ENCODE measurements at regions not wholly inside any gene's neighbourhood (a gene's known extent, or its start where the extent isn't known, plus 50 kb on each side); places are given as distances from the start of the nearest gene placed in this dataset.

DNA sequence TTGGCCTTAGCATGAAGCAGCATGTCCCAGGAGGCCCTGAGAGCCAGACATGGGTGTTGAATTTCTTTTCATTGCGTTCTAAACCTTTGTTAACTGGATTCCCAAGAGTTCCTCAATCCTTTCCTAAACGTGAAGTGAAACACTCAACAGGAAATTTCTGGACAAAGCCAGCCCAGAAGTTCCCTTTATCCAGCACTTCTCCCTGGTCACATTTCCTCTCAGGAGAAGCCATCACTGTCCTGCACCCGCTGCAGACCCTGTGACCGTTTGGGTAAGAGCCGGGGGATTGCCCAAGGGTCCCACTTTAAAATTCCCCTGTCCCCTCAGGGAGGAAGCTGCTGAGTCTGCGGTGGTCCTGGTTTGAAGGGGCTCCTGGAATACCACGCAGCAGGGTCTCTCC, 88.0 kb upstream of the ZPBP start:
- no peak overlapping the region for H3K27ac ChIP-seq (ENCODE audit: low read length)
- no peak overlapping the region for H3K4me3 ChIP-seq (ENCODE audit: low read depth in 2 of 2, low read length in 2 of 2)
- CTCF ChIA-PET: interaction anchor here (0.6 kb wide), 1 partner anchor 269 kb away, joined by 3 read pairs; no protein-coding TSS in a partner anchor
- BruUV-seq (replicated peaks): no TSS peak
- H3K4me1 ChIP-seq (ENCODE audit: control insufficient read depth, insufficient read depth, low read length): no peaks in the 10 kb centered on the region
- in situ Hi-C loops (cut with HindIII; ENCODE audit: low pct_unique_long_range_greater_than_20kb, low sequenced_read_pairs): no loop called here
- no peaks in the 10 kb centered on the region for H3K9me3 ChIP-seq (ENCODE audit: control insufficient read depth, insufficient read depth, low read depth, low read length)
- H3K27me3 ChIP-seq (ENCODE audit: control insufficient read depth, insufficient read depth, low read length): peaks cover 2% of the 10 kb centered on the region
- H3K36me3 ChIP-seq (ENCODE audit: control insufficient read depth, insufficient read depth, low read length): no peaks in the 10 kb centered on the region
- DNase-seq (ENCODE audit: low read depth, low spot score): no peak
- POLR2A ChIA-PET: no interaction called here
- no peak for ATAC-seq
- intact Hi-C loops (cut with micrococcal nuclease; ENCODE audit: unreplicated experiment): no loop called here
- TF ChIP-seq, protein P1, sequence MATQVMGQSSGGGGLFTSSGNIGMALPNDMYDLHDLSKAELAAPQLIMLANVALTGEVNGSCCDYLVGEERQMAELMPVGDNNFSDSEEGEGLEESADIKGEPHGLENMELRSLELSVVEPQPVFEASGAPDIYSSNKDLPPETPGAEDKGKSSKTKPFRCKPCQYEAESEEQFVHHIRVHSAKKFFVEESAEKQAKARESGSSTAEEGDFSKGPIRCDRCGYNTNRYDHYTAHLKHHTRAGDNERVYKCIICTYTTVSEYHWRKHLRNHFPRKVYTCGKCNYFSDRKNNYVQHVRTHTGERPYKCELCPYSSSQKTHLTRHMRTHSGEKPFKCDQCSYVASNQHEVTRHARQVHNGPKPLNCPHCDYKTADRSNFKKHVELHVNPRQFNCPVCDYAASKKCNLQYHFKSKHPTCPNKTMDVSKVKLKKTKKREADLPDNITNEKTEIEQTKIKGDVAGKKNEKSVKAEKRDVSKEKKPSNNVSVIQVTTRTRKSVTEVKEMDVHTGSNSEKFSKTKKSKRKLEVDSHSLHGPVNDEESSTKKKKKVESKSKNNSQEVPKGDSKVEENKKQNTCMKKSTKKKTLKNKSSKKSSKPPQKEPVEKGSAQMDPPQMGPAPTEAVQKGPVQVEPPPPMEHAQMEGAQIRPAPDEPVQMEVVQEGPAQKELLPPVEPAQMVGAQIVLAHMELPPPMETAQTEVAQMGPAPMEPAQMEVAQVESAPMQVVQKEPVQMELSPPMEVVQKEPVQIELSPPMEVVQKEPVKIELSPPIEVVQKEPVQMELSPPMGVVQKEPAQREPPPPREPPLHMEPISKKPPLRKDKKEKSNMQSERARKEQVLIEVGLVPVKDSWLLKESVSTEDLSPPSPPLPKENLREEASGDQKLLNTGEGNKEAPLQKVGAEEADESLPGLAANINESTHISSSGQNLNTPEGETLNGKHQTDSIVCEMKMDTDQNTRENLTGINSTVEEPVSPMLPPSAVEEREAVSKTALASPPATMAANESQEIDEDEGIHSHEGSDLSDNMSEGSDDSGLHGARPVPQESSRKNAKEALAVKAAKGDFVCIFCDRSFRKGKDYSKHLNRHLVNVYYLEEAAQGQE (IDR thresholded peaks at IDR 0.05; ENCODE audit: insufficient read depth in 1 of 2, low read depth in 2 of 2, low read length in 1 of 2): no peak
- TF ChIP-seq POLR2AphosphoS5 (IDR thresholded peaks at IDR 0.05; ENCODE audit: low read depth, low read length): no peak
- TF ChIP-seq SIN3A (IDR thresholded peaks at IDR 0.05; ENCODE audit: borderline replicate concordance, insufficient read depth, low read depth, low read length): no peak
- no peak for TF ChIP-seq TCF7L2 (IDR thresholded peaks at IDR 0.05; ENCODE audit: low read depth, low read length)
- no peak for TF ChIP-seq CTCF (IDR thresholded peaks at IDR 0.05)

DNA sequence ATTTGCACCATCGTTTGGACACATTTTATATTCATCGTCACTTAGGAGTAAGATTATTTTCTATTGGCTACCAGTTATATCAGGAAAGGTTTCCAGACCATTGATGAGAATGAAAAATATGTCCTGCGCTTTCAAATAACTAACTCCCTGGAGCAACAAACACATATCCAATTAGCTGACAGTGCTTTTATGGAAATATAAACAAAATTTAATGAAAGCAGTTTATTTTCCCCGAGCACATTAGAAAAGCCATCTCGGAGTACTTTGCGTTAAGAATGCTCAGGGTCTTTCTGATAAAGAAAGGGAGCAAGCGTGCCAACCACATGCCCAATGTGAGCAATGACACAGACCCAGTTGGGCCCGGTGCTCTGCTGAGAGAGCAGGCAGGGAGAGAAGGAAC, 85.1 kb upstream of the ZPBP start:
- ATAC-seq: no peak
- no peaks in the 10 kb centered on the region for H3K4me1 ChIP-seq (ENCODE audit: control insufficient read depth, insufficient read depth, low read length)
- no peak overlapping the region for H3K4me3 ChIP-seq (ENCODE audit: low read depth in 2 of 2, low read length in 2 of 2)
- no peaks in the 10 kb centered on the region for H3K36me3 ChIP-seq (ENCODE audit: control insufficient read depth, insufficient read depth, low read length)
- no peak for DNase-seq (ENCODE audit: low read depth, low spot score)
- intact Hi-C loops (cut with micrococcal nuclease; ENCODE audit: unreplicated experiment): no loop called here
- no peaks in the 10 kb centered on the region for H3K9me3 ChIP-seq (ENCODE audit: control insufficient read depth, insufficient read depth, low read depth, low read length)
- ChIA-PET POLR2A (no interaction called here), CTCF (no interaction called here)
- in situ Hi-C loops (cut with HindIII; ENCODE audit: low pct_unique_long_range_greater_than_20kb, low sequenced_read_pairs): no loop called here
- BruUV-seq (replicated peaks): no TSS peak
- TF ChIP-seq POLR2AphosphoS5 (IDR thresholded peaks at IDR 0.05; ENCODE audit: low read depth, low read length): no peak
- TF ChIP-seq SIN3A (IDR thresholded peaks at IDR 0.05; ENCODE audit: borderline replicate concordance, insufficient read depth, low read depth, low read length): no peak
- TF ChIP-seq, protein P1 (IDR thresholded peaks at IDR 0.05; ENCODE audit: insufficient read depth in 1 of 2, low read depth in 2 of 2, low read length in 1 of 2): no peak
- no peak for TF ChIP-seq CTCF (IDR thresholded peaks at IDR 0.05)
- TF ChIP-seq TCF7L2 (IDR thresholded peaks at IDR 0.05; ENCODE audit: low read depth, low read length): no peak
- H3K27me3 ChIP-seq (ENCODE audit: control insufficient read depth, insufficient read depth, low read length): peaks cover 2% of the 10 kb centered on the region
- H3K27ac ChIP-seq (ENCODE audit: low read length): no peak overlapping the region
